GM10266 (cell line): ENCODE measurements at regions not wholly inside any gene's neighbourhood (a gene's known extent, or its start where the extent isn't known, plus 50 kb on each side); places are given as distances from the start of the nearest gene placed in this dataset.

Experiments
- DNase-seq: peaks from one replicate; pipeline ENCODE4 v3.0.0; 2012; ENCODE audit errors: extremely low spot score
- TF ChIP-seq, protein P1 (sequence below): IDR thresholded peaks from 2 replicates; pipeline ENCODE4 v1.5.1; 2012; ENCODE audit warnings: mild to moderate bottlenecking, low read depth; ENCODE audit not compliant: control insufficient read depth, insufficient read depth; ENCODE audit errors: missing control alignments

DNA sequence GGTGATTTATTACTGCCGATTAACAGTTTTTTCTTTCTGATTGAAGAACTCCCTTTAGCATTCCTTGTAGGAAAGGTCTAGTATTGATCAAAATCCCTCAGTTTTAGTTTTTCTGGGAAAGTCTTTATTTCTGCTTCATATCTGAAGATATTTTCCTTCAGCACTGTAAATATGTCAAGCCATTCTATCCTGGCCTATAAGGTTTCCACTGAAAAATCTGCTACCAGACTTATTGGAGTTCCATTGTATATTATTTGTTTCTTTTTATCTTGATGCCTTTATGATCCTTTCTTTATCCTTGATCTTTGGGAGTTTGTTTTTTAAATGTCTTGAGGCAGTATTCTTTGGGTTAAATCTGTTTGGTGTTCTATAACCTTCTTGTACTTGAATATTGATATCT, 55.0 kb upstream of the TMTC1 start:
- TF ChIP-seq, protein P1, sequence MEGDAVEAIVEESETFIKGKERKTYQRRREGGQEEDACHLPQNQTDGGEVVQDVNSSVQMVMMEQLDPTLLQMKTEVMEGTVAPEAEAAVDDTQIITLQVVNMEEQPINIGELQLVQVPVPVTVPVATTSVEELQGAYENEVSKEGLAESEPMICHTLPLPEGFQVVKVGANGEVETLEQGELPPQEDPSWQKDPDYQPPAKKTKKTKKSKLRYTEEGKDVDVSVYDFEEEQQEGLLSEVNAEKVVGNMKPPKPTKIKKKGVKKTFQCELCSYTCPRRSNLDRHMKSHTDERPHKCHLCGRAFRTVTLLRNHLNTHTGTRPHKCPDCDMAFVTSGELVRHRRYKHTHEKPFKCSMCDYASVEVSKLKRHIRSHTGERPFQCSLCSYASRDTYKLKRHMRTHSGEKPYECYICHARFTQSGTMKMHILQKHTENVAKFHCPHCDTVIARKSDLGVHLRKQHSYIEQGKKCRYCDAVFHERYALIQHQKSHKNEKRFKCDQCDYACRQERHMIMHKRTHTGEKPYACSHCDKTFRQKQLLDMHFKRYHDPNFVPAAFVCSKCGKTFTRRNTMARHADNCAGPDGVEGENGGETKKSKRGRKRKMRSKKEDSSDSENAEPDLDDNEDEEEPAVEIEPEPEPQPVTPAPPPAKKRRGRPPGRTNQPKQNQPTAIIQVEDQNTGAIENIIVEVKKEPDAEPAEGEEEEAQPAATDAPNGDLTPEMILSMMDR, result no peak
- no peak for DNase-seq
